UCSD-AML1 (cell line): ENCODE measurements at regions not wholly inside any gene's neighbourhood (a gene's known extent, or its start where the extent isn't known, plus 50 kb on each side); places are given as distances from the start of the nearest gene placed in this dataset.

Experiments used
- DNase-seq: peaks from one replicate; lab custom pipeline; 2025; ENCODE audit not compliant: unreplicated experiment; lab: John Stamatoyannopoulos, UW

DNA sequence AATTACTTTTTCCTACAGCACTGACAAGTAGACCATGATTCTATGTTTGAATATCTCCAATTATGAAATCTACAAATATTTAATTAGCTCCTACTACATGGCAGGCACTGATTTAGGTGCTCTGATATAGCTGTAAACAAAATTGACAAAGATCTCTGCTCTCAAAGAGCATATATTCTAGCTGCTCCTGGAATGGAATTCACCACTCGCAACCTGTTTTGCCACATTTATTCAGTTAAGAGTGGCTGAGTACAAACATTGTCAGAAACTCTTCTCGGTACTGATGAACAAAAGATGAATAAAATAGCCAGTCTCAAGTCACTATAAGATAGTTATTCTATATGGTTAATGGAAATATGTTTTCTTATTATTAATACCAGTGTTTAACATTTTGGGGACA lies 114.2 kb upstream of the PDE4D start:
- no peak for DNase-seq

DNA sequence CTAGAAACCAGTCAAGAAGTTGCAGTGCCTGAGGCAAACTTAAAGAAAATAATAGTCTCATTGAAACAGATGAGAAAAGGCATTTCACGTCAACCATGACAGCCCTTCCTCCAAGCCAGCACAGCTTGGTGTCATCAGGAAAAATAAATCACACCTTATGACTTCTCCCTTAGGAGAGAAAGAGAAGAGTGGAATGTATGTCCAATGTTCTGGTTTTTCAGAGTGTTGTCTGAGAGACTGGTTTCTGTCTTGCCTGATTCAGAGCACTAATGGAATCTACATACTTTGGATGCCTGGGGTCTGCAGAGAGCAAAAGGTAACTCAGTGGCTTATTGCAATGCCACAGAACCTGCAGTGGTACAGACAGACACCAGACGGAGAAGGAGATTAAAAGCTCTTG lies 105.5 kb upstream of the PDE4D start:
- DNase-seq = no peak

DNA sequence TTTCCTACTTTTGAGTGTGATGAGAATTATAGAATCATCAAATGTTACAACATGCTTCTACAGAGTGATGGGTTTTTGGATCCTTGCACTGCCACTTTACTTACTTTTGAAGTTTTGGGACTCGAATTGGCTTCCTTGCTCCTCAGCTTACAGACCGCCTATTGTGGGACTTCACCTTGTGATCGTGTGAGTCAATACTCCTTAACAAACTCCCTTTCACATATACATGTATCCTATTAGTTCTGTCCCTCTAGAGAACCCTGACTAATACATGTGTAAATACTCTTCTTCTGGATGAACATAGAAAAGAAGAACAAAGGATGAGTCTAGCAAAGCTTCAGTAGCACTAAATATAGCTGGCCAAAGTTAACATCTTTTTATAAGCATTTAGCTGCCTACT lies 98.7 kb upstream of the PDE4D start:
- no peak for DNase-seq

DNA sequence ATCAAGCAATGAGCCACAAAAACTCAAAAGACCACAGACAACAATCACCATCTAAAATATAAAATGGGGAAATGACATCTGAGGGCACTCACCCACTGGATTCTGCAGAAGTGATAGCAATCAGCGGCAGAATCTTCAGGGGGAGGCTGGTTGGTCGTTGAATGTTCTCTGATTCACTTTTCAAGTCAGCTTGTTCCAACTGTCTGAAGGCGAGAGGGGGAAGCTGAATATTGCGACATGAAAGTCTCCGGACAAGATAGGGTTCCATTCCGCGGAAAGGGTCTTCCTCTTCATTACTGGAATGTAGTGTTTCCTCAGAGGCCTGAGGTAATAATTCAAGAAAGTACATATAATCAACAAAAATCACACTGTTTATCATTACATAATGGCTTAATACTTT lies 94.9 kb upstream of the PDE4D start:
- DNase-seq = no peak

DNA sequence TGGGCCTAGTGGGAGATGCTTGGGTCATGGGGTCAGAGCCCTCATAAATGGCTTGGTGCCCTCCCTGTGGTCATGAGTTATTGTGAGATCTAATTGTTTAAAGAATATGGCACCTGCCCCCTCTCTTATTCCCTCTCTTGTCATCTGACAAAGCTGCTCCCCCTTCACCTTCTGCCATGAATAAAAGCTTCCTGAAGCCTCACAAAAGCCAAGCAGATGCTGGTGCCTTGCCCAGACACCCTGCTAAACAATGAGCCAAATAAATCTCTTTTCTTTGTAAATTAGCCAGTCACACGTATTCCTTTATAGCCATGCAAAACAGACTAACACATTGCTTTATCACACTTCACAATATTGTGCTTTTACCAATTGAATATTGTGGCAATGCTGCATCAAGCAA lies 82.8 kb upstream of the PDE4D start:
- DNase-seq = no peak

DNA sequence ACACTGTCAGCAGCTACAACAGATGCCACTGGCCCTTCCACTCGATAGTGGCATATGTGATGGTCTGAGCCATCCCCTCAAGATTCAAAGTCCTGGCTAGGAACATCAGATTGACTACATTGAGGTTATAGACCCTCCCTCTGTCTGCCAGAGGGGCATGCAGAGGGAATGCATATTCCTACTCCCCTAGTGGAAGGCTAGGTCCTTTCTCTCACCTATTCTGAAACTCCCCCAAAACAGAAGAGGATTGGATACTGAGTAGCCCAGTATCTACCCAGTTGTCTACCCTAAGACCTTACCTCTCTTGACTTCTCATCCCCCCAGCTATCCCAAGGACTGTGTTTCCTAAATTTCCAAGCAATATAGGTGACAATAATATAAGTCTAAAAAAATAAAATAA lies 78.5 kb upstream of the PDE4D start:
- DNase-seq = no peak

DNA sequence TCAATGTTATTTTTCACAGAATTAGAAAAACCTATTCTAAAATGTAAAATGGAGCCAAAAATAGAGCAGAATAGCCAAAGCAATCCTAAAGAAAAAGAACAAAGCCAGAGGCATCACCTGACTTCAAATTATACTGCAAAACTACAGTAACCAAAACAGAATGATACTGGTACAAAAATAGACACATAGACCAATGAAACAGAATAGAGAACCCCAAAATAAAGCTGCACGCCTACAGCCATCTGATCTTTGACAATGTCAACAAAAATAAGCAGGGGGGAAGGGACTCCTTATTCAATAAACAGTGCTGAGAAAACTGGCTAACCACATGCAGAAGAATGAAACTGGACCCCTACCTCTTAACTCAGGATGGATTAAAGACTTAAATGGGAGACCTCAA lies 65.8 kb upstream of the PDE4D start:
- DNase-seq = no peak

DNA sequence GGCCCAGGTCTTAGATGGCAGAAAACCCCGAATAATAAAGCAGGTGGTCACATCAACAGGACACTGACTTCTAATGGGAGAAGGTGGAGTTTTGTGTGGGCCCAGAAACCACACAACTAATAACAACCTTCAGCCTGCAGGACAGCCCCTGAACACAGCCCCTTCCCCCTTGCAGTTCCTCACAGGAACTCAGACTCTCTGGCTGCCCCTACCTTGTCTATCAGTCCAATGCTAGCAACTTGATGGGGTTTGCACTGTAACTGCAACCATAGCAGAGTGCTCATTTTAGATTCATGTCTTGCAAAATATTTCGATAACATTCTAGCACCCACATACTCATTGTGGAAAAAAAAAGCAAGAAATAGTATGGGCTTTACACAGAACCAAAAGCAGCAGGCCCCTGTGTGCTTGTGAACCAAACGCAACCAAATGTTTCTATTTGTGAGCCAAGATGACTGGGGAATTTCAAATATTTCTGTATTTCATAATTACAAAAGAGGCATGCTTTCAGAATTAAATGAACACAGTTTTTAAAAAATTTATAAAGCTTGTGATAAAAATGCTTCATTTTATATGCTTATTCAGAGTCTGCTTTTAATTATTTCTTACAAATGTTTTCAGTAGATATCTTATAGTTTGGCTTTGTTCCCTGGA lies 62.7 kb upstream of the PDE4D start:
- no peak for DNase-seq

DNA sequence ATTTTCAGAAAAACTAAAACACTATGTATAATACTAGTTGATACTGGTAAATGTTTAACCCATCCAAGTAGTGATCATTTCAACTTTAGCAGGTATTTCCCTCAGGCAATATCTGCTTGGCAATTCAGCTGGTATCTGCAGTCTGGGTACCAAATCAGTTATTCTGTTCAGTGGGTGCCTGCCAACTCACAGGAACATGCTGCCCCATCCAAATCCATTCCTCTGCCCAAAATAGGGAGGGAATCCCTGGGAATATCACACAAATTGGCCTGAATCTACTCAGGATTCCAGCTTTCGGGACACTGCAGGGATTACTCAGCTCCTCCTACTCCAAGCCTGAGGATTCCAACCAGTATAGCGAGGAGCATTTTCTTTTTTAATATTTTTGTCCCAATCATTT lies 61.7 kb upstream of the PDE4D start:
- no peak for DNase-seq

DNA sequence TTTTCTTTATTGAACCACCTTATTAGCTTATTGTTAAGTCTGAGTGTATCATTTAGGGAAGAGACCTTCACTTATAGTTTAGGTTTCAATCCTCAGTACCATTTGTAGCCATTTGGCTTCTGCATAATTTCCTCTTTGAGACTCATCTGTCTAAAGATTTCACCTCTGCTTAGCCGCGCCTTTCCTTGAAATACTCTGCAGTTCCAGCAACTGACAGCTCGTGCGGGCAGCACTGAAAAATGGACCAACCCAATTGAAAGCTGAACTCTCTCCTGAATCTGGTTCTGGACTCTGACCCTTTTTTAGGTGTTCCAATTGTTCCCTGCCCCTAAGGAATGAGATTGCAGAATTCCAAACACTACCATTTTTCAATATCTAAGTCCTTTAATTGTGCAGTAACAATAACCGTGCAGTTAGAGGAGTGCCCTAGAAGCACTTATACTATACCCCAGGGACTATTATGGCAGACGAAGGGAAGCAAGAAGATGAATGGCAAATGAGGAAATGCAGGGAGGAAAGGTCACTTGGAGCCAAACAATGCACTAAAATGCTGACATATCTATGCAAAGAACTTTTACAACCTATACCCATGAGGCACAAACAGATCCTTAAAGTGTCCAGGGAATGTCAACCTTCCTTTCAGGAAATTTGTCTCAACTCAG lies 50.1 kb upstream of the PDE4D start:
- DNase-seq = no peak
